SK-N-MC (cell line): ENCODE measurements at regions not wholly inside any gene's neighbourhood (a gene's known extent, or its start where the extent isn't known, plus 50 kb on each side); places are given as distances from the start of the nearest gene placed in this dataset.

Experiments used
- EZH2 ChIP-seq: fragments of 200-600 bp; sonication (generic); IDR thresholded peaks from one replicate; pipeline ENCODE4 v1.6.1; 2017; ENCODE audit warnings: antibody characterized with exemption
- POLR2AphosphoS5 ChIP-seq: IDR thresholded peaks from 2 replicates; pipeline ENCODE4 v1.6.1; 2012; ENCODE audit warnings: mild to moderate bottlenecking, low read depth, low read length, borderline replicate concordance

DNA sequence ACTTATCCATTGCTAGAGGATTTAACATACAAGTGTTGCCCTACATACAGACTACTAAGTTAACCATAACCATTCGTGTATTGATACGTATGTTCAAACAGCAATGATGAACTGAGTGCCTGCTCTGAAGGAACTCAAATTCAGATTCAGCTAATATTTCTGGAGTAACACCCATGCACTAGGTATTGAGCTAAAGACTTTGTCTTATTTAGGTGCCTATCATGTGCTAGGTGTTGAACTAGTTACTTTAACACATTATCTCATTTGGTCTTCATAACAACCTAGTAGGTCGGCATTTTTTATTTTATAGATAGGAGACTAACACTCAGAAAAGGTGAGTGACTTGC, 160.0 kb downstream of the LTN1 start:
- TF ChIP-seq POLR2AphosphoS5: no peak
- no peak for TF ChIP-seq EZH2
